Activated naive CD8-positive, alpha-beta T cell (primary cell): ENCODE measurements at regions not wholly inside any gene's neighbourhood (a gene's known extent, or its start where the extent isn't known, plus 50 kb on each side); places are given as distances from the start of the nearest gene placed in this dataset.

Experiments used
- H3K27ac Mint-ChIP-seq: one replicate; pipeline ENCODE4 v1.8.0; 2021; ENCODE audit warnings: mixed read lengths
- H3K27me3 Mint-ChIP-seq: one replicate; pipeline ENCODE4 v1.8.0; 2021; ENCODE audit warnings: mixed read lengths
- H3K36me3 Mint-ChIP-seq: one replicate; pipeline ENCODE4 v1.8.0; 2021; ENCODE audit warnings: mixed read lengths
- H3K4me1 Mint-ChIP-seq: one replicate; pipeline ENCODE4 v1.8.0; 2021; ENCODE audit warnings: low read depth, mixed read lengths
- H3K4me3 Mint-ChIP-seq: one replicate; pipeline ENCODE4 v1.8.0; 2021; ENCODE audit warnings: mild to moderate bottlenecking, mixed read lengths
- H3K9me3 Mint-ChIP-seq: one replicate; pipeline ENCODE4 v1.8.0; 2021; ENCODE audit warnings: low read depth, mixed read lengths

DNA sequence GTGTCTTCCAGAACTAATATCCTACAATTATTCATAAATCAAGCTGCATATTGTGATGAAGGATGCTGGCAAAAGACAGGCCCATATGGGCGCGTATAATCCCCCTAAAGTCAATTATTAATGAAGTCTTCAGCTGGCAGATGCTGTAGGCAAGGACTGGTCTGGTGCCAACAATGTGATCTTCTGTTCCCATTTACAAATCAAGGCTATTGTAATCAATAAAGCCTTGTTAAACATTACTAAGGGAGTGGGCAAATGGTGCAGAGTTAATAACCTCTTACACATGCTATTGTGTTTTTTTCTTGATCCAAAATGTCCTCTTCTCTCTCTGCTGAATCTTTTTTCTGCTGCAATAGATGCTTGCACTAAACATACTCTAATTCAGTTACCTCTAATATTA lies 119.0 kb downstream of the ALDH8A1 start:
- H3K4me1 Mint-ChIP-seq, result no peaks in the 10 kb centered on the region
- H3K9me3 Mint-ChIP-seq, result no peaks in the 10 kb centered on the region
- no peaks in the 10 kb centered on the region for H3K36me3 Mint-ChIP-seq
- H3K27ac Mint-ChIP-seq, result no peak overlapping the region
- H3K27me3 Mint-ChIP-seq, result no peaks in the 10 kb centered on the region
- no peak overlapping the region for H3K4me3 Mint-ChIP-seq

DNA sequence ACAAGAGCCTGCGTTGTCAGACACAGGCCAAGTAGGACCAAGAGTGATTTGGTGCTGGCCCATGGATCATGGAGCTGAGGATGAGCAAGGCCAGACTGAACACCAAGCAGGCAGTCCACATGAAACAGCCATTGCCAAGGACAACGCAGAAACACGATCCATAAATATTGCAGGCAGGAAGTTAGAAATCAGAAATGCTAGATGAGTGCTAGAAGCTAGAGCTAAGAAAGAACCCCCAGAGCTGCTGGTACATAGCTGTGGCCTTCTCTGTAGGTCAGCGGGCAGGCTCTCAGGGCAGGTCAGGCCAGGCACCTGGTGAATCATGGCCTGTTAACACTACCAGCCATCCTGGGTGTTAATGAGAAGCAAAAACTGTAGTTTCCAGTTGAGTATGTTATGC lies 119.7 kb downstream of the ALDH8A1 start:
- Mint-ChIP-seq H3K36me3 (no peaks in the 10 kb centered on the region), H3K27me3 (no peaks in the 10 kb centered on the region), H3K9me3 (no peaks in the 10 kb centered on the region), H3K27ac (no peak overlapping the region), H3K4me3 (no peak overlapping the region), H3K4me1 (no peaks in the 10 kb centered on the region)

DNA sequence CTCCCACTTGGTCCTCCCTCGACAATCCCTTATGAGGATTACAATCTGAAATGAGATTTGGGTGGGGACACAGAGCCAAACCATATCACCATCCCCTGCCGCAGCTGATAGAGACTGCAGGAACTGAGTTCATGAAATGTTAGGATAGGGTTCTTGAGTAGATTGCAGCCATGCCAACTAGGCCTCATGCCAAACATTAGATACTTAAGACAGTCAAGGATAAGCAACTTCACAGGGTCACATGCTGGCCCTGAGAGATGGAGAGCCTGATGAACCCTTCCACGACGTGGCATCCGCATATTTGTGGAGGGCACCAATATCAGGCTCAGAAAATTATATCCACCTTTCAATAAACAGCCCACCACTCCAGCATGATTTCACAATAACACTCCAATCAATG lies 121.3 kb downstream of the ALDH8A1 start:
- H3K36me3 Mint-ChIP-seq, result no peaks in the 10 kb centered on the region
- no peak overlapping the region for H3K4me3 Mint-ChIP-seq
- H3K27ac Mint-ChIP-seq, result no peak overlapping the region
- H3K9me3 Mint-ChIP-seq, result no peaks in the 10 kb centered on the region
- no peaks in the 10 kb centered on the region for H3K4me1 Mint-ChIP-seq
- H3K27me3 Mint-ChIP-seq, result no peaks in the 10 kb centered on the region

DNA sequence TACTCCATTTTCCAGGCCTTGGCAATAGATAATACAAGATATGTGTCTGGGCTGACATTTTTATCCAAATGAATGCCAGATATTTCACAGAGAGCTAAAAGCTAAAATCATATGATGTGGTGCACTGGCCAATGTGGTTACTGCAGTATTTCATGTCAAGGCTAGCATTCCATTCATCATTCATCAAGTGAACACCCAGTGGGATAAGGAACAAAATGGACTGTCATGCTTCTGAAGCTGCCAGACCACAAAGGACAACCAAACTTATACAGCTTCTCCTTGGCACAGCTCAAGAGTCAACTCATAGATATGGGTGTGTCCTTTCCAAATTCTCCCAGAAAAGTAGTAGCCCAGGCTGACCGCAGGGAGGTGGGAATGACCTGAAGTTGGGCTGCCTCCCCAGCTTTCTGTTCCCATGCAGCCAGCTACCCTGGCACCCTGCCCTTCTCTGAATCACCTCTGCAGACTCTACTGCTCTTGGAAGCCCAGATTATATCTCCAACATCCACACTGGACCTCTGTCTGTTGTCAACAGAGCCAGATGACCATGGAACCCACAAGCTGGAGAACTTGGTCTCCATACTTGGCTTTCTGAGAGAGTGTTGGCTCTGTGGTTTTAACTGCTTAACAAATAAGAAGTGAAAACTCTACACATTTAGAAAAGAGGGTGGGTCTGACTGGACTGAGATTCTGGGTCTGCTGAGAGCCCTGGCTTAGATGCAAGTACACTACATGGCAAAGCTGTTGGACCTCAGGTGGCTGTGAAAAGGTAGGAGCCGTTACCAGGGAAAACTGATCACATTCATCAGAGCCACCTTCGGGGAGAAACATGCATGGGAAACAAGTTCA lies 122.8 kb downstream of the ALDH8A1 start:
- no peaks in the 10 kb centered on the region for H3K27me3 Mint-ChIP-seq
- no peaks in the 10 kb centered on the region for H3K36me3 Mint-ChIP-seq
- no peak overlapping the region for H3K4me3 Mint-ChIP-seq
- H3K9me3 Mint-ChIP-seq, result no peaks in the 10 kb centered on the region
- H3K27ac Mint-ChIP-seq, result no peak overlapping the region
- H3K4me1 Mint-ChIP-seq, result peaks cover 2% of the 10 kb centered on the region

DNA sequence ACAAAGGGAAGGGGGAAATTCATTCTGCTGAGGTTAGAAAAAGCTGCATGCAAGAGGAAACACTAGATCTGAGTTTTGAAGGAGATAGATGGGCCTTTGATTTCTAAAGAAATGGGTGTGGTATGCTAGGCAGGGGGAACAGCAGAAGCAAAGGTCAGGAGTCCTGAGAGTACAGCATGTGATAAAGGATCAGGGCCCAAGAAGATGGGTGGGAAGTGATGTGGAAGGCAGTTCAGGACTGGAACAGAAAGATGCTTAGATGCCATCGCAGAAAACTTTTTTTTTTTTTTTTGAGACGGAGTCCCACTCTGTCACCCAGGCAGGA lies 126.2 kb downstream of the ALDH8A1 start:
- H3K27ac Mint-ChIP-seq, result no peak overlapping the region
- H3K4me3 Mint-ChIP-seq, result no peak overlapping the region
- no peaks in the 10 kb centered on the region for H3K36me3 Mint-ChIP-seq
- no peaks in the 10 kb centered on the region for H3K27me3 Mint-ChIP-seq
- no peaks in the 10 kb centered on the region for H3K9me3 Mint-ChIP-seq
- H3K4me1 Mint-ChIP-seq, result peaks cover 2% of the 10 kb centered on the region

DNA sequence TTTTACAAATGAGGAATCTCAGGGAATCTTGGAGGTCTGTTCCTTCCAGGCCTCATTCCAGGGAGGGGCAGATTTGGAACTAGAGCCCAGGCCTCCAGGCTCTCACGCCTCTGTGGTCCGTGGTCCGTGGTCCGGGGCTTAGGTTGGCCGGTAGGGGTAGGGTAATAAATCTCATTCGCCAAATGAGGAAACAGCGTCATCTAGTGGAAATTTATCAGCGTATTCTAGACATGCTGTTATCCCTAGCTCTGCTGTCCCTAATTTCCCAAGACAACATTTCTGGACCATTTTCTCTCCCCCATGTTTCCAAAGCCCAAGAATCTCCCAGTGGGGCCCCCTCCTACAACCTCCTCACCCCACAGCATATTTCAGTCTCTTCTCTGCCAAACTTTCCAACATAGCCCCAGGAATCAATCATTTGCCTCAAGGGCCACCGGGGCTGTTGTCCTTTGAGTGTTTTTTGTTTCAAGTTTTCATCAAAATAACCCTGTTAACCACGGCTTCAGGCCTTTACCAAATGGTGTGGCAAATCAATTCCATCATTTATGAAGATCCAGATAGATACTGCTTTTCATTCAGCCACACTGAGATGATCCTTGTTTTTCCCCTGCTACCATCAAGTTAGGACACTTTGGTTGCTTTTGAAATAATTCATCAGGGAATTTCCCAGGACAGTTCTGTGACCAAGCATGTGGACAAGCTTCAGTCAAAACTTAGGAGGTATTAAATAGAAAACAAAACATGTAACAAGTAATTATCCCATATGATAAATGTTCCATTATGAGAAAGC lies 126.8 kb downstream of the ALDH8A1 start:
- Mint-ChIP-seq H3K4me3 (no peak overlapping the region), H3K36me3 (no peaks in the 10 kb centered on the region), H3K27me3 (no peaks in the 10 kb centered on the region)

DNA sequence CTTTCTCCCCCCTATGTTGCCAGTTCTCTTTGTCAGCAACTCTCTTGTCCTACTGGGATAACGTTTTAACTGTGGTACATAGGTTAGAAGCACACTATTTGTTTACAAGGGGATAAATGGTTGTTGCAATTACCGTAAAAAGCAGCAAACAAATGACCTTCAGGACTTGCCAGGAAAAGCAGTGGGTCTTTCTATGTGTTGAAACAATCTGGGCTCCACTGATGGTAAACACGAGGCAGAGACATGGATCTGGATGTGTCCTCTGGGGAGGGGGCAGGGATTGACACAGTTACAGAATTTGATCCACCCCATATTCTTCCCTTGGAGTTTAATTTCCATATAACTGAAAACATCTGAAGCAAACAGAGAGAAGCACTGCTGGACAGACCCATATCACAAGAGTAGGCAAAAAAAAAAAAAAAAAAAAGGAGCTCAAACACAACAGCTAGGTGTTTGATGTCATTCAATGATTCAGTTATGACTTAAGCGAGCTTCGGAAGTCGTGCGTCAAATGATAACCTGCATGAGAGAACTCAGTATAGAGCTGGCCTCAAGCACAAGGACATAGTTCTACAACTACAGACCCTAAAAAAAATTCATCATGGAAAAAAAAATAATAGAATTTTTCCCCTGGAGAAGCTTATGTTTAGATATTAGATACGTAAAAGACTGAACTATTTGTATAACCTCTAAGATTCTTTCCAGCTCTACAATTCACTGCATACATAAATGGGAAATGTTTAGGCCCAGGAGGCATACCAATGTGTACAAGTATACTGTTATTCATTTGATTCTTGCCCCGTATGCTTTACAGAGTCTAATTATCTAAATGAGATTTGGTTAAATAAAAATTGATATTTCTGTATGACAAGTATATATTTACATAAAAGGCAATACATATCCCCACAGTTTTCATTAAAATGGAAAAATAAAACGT lies 127.7 kb downstream of the ALDH8A1 start:
- Mint-ChIP-seq H3K36me3 (no peaks in the 10 kb centered on the region), H3K27ac (no peak overlapping the region), H3K9me3 (no peaks in the 10 kb centered on the region), H3K27me3 (no peaks in the 10 kb centered on the region), H3K4me3 (no peak overlapping the region), H3K4me1 (peaks cover 2% of the 10 kb centered on the region)

More for the DNA sequence above, 126.8 kb downstream of the ALDH8A1 start:
- no peak overlapping the region for H3K27ac Mint-ChIP-seq
- H3K4me1 Mint-ChIP-seq, result peaks cover 2% of the 10 kb centered on the region
- H3K9me3 Mint-ChIP-seq, result no peaks in the 10 kb centered on the region

DNA sequence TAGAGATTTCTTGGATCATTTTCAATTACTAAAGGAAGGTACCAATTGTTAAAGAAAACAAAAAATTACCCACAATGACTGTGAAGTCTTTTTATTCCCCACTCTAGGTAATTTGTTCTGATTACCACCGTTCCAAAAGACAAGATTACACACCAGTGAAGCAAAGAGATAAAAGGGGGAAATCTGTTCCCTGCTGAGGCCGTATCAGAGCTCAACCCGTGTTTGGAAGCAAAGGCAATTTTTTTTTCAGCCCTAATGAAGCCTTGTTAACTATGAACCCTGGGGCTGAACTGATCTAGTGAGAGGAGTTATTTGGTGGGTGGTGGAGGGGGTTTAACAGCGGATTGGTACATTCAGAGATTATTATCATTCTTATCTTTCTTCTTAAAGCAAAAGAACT lies 128.5 kb downstream of the ALDH8A1 start:
- Mint-ChIP-seq H3K4me3 (no peak overlapping the region), H3K27me3 (no peaks in the 10 kb centered on the region), H3K36me3 (no peaks in the 10 kb centered on the region), H3K4me1 (peaks cover 2% of the 10 kb centered on the region), H3K9me3 (no peaks in the 10 kb centered on the region), H3K27ac (no peak overlapping the region)

DNA sequence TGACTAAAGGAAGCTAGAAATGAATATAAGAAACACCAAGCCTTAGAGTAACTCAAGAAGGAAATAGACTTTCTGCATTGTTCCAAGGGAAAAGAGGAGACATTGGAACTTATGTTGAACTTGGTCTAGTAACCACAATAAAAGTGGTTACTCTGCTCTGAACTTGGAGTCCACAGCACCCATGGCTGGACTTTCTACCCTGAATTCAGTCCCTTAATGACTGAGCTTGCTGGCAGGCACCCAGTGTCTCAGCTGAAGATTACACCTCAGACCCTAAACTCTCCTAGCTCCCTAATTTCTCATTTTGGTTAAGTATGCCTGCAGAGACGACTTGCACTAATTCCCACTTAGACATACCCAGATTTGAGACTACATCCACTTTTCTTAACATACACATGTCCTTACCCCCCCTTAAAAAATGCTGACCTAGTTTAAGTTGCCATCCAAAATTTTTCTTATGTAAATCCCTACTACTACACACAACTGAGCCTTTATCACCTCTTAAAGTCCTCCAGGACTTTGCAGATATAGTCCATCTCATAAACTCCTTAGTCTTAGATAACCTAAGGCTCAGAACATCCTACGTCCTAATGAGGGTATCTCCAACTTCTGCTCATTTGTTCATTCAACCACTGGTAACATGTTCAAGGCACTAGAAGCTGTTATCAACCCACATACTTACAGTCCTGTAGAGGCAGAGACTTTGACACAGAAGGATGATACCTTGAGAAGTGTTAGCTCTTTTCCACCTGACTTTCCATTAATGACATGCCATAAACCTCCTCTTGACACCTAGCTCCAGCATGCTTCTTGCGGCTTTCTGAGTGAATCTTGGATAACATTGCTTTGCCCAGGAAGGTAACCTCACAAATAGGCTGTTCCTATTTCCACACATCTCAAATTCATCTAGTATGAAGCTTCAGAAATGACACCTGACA lies 129.8 kb downstream of the ALDH8A1 start:
- H3K36me3 Mint-ChIP-seq, result no peaks in the 10 kb centered on the region
- no peak overlapping the region for H3K4me3 Mint-ChIP-seq
- no peaks in the 10 kb centered on the region for H3K9me3 Mint-ChIP-seq
- H3K4me1 Mint-ChIP-seq, result peaks cover 2% of the 10 kb centered on the region
- H3K27me3 Mint-ChIP-seq, result no peaks in the 10 kb centered on the region
- H3K27ac Mint-ChIP-seq, result no peak overlapping the region

DNA sequence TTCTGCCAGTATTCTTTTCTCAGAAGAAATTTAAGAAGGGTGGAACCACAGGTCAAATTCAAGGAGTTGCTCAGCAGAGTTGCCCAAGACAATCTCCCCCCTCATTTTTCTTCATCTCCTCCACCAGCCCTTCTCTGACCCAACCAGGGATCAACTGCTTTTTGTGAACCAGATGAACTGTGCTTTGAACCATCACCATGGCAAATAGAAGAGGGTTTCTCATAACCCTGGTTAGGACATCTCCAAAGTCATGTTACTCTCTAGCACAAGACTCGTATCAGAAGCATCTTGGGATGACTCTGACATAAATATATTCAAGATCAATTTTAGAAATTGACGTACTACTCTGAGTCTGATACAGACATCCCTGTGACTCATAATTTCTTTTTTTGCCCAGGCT lies 130.7 kb downstream of the ALDH8A1 start:
- Mint-ChIP-seq H3K27ac (no peak overlapping the region), H3K9me3 (no peaks in the 10 kb centered on the region), H3K4me1 (peaks cover 2% of the 10 kb centered on the region), H3K27me3 (no peaks in the 10 kb centered on the region), H3K4me3 (no peak overlapping the region), H3K36me3 (no peaks in the 10 kb centered on the region)

DNA sequence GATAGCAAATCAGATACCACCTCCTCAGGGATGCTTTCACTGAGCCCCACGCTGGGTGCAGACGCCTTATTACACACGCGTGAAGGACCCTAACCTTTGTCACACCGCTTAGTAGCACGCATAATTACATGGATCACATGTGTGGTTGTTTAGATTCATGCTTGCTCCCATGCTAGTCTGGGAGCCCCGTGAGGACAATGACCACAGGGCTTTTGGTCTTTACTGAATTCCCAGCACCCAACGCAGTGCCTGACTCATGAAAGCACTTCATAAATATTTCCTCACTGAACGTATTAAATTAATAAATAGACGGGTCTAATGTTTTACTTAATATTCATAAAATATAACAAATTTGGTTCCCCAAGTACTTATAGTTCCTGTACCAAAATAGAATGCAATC lies 132.5 kb downstream of the ALDH8A1 start:
- H3K9me3 Mint-ChIP-seq, result no peaks in the 10 kb centered on the region
- H3K27ac Mint-ChIP-seq, result no peak overlapping the region
- H3K36me3 Mint-ChIP-seq, result no peaks in the 10 kb centered on the region
- no peaks in the 10 kb centered on the region for H3K27me3 Mint-ChIP-seq
- H3K4me3 Mint-ChIP-seq, result no peak overlapping the region
- H3K4me1 Mint-ChIP-seq, result no peaks in the 10 kb centered on the region

DNA sequence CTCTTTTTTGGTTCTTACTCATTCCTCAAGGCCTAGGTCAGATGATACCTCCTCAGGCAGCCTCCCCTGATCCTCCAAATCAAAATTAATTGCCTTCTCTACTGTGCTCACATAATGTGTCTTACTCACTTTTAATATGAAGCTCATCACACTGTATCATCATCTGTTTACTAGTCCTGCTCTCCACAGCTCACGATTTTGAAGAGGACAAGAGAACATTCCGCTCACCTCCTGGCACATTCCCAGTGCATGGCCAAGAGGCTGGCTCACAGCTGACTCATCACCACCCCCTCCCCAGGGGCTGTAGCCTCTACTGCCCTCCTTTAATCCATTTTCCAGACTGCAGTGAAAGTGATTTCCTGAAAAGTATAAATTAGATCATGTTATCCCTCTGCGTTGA lies 133.1 kb downstream of the ALDH8A1 start:
- Mint-ChIP-seq H3K27ac (no peak overlapping the region), H3K4me3 (no peak overlapping the region), H3K27me3 (no peaks in the 10 kb centered on the region), H3K4me1 (no peaks in the 10 kb centered on the region), H3K9me3 (no peaks in the 10 kb centered on the region), H3K36me3 (no peaks in the 10 kb centered on the region)

DNA sequence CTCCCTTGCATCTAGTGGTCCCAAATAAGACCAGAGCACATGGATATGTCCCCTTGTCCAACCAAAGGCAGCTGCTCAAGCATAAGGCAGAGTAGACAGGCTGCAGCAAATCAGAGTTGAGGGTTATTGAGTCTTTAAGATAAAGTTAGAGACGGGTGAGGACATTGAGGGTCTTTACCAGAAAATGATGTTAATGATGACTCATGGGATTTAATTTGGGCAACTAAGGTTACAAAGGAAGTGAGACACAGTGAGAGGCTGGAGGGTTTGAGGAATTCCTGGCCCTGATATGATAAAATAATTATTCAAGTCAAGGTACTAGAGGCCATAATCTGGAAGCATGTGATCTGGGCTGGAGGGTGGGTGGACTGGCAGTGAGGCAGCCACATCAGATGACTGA lies 133.6 kb downstream of the ALDH8A1 start:
- Mint-ChIP-seq H3K4me1 (no peaks in the 10 kb centered on the region), H3K27me3 (no peaks in the 10 kb centered on the region), H3K9me3 (no peaks in the 10 kb centered on the region), H3K27ac (no peak overlapping the region), H3K4me3 (no peak overlapping the region), H3K36me3 (no peaks in the 10 kb centered on the region)

DNA sequence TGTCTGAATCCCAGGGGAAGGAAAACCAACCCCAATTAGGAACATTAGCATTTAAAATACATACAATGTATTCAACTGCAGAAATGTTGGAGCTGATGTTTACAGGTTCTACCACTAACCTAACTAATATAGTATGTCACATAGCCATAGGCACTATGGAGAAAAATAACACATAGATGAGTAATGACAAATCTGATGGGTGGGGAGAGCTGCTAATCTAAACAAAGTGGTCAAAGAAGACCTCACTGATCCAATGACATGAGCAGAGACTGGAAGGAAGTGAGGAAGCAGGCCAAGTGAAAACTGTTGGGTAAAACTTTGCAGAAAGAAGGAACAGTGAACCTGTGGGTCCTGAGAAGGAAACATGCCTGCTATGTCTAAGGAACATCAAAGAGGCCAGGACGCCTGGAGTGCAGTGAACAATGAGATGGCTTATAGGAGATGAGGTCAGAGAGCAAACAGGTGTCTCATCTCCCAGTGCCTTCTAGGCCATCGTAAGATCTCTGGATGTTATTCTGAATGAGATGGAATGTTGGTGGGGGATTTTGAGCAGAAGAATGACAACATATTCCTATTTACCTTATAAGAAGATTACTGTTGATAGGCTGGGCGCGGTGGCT lies 135.7 kb downstream of the ALDH8A1 start:
- Mint-ChIP-seq H3K27ac (no peak overlapping the region), H3K36me3 (no peaks in the 10 kb centered on the region), H3K4me3 (no peak overlapping the region)

More for the DNA sequence above, 135.7 kb downstream of the ALDH8A1 start:
- Mint-ChIP-seq H3K9me3 (no peaks in the 10 kb centered on the region), H3K27me3 (no peaks in the 10 kb centered on the region), H3K4me1 (no peaks in the 10 kb centered on the region)
